GM06990 (cell line): ENCODE measurements at regions not wholly inside any gene's neighbourhood (a gene's known extent, or its start where the extent isn't known, plus 50 kb on each side); places are given as distances from the start of the nearest gene placed in this dataset.

Source experiments
- DNase-seq: peaks from one replicate; pipeline ENCODE4 v3.0.0-alpha.2; 2011; ENCODE audit not compliant: insufficient read length; ENCODE audit errors: extremely low read depth
- H3K27me3 ChIP-seq: replicated peaks from 2 replicates; pipeline ENCODE4 v1.6.0; 2011; ENCODE audit warnings: low read length; ENCODE audit not compliant: control insufficient read depth, insufficient read depth
- H3K36me3 ChIP-seq: 2 replicates; pipeline ENCODE4 v1.5.1; 2011; ENCODE audit warnings: low read length; ENCODE audit not compliant: control insufficient read depth, insufficient read depth
- H3K4me3 ChIP-seq: replicated peaks from 2 replicates; pipeline ENCODE4 v1.5.1; 2011; ENCODE audit warnings: low read depth, mild to moderate bottlenecking, control low read depth, low read length
- CTCF ChIP-seq: IDR thresholded peaks from 2 replicates; pipeline ENCODE4 v1.5.1; 2011; ENCODE audit warnings: low read length, control low read depth, mild to moderate bottlenecking, inconsistent platforms; ENCODE audit not compliant: insufficient read depth, poor library complexity, severe bottlenecking

GRCh38 chr3:29099296-29099695 is 181.6 kb upstream of the RBMS3 start:
- Histone ChIP-seq H3K27me3 (no peaks in the 10 kb centered on the region), H3K36me3 (no peaks in the 10 kb centered on the region), H3K4me3 (no peak overlapping the region)
- DNase-seq = no peak
- no peak for TF ChIP-seq CTCF

- Histone ChIP-seq H3K27me3 (no peaks in the 10 kb centered on the region), H3K4me3 (no peak overlapping the region), H3K36me3 (no peaks in the 10 kb centered on the region)
- DNase-seq = no peak
- no peak for TF ChIP-seq CTCF
Measured at GRCh38 chr3:29099775-29100174, 181.1 kb upstream of the RBMS3 start.

- Histone ChIP-seq H3K27me3 (no peaks in the 10 kb centered on the region), H3K36me3 (no peaks in the 10 kb centered on the region), H3K4me3 (no peak overlapping the region)
- DNase-seq = no peak
- no peak for TF ChIP-seq CTCF
Measured at GRCh38 chr3:29100292-29100691, 180.6 kb upstream of the RBMS3 start.

GRCh38 chr3:29128001-29128400 is 152.9 kb upstream of the RBMS3 start:
- Histone ChIP-seq H3K4me3 (no peak overlapping the region), H3K36me3 (no peaks in the 10 kb centered on the region), H3K27me3 (no peaks in the 10 kb centered on the region; the same call in 1 of the 2 replicates)
- DNase-seq = no peak
- TF ChIP-seq CTCF = no peak

GRCh38 chr3:29137601-29138000 is 143.3 kb upstream of the RBMS3 start:
- Histone ChIP-seq H3K36me3 (no peaks in the 10 kb centered on the region), H3K4me3 (no peak overlapping the region), H3K27me3 (no peaks in the 10 kb centered on the region; the same call in 1 of the 2 replicates)
- DNase-seq = no peak
- no peak for TF ChIP-seq CTCF

- TF ChIP-seq CTCF = no peak
- DNase-seq = no peak
- Histone ChIP-seq H3K27me3 (no peaks in the 10 kb centered on the region), H3K4me3 (no peak overlapping the region), H3K36me3 (no peaks in the 10 kb centered on the region)
Measured at GRCh38 chr3:29138171-29138570, 142.7 kb upstream of the RBMS3 start.
